Nephron (organoid): ENCODE measurements at regions not wholly inside any gene's neighbourhood (a gene's known extent, or its start where the extent isn't known, plus 50 kb on each side); places are given as distances from the start of the nearest gene placed in this dataset.

Source experiments
- H3K27ac Mint-ChIP-seq, 3 experiments: 2 replicates each; pipeline ENCODE4 v1.8.0; 2020; ENCODE audit warnings: mixed read lengths in 3 of 3, mild to moderate bottlenecking in 2 of 3, moderate library complexity in 1 of 3
- H3K27me3 Mint-ChIP-seq: 2 replicates; pipeline ENCODE4 v1.8.0; 2021; ENCODE audit warnings: low read depth, mild to moderate bottlenecking, moderate library complexity, mixed read lengths
- H3K36me3 Mint-ChIP-seq: 2 replicates; pipeline ENCODE4 v1.8.0; 2020; ENCODE audit warnings: low read depth, mixed read lengths
- H3K4me1 Mint-ChIP-seq: 2 replicates; pipeline ENCODE4 v1.8.0; 2020; ENCODE audit warnings: mixed read lengths
- H3K4me3 Mint-ChIP-seq, 3 experiments: 2 replicates each; pipeline ENCODE4 v1.8.0; 2020; ENCODE audit warnings: mild to moderate bottlenecking in 3 of 3, mixed read lengths in 3 of 3, moderate library complexity in 2 of 3
- H3K9me3 Mint-ChIP-seq: 2 replicates; pipeline ENCODE4 v1.8.0; 2020; ENCODE audit warnings: mixed read lengths
- CTCF ChIP-seq, 3 experiments: fragments of 200-600 bp; sonication (generic); IDR thresholded peaks; one replicate each; pipeline ENCODE4 v1.5.0; 2021; ENCODE audit warnings: antibody characterized with exemption in 3 of 3; ENCODE audit not compliant: unreplicated experiment in 3 of 3

- H3K9me3 Mint-ChIP-seq = no peaks in the 10 kb centered on the region
- H3K4me1 Mint-ChIP-seq = peaks cover 4% of the 10 kb centered on the region
- H3K27ac Mint-ChIP-seq = no peak overlapping the region
- no peak for TF ChIP-seq CTCF (IDR thresholded peaks at IDR 0.05; ENCODE audit: unreplicated experiment in 3 of 3)
- H3K36me3 Mint-ChIP-seq = no peaks in the 10 kb centered on the region
- no peak overlapping the region for H3K4me3 Mint-ChIP-seq
- peaks cover 15% of the 10 kb centered on the region for H3K27me3 Mint-ChIP-seq
These were observed 170.6 kb upstream of the PROX1 start for GRCh38 chr1:213817156-213817555.

GRCh38 chr1:213820362-213821149, 167.2 kb upstream of the PROX1 start:
- peaks cover 4% of the 10 kb centered on the region for H3K4me1 Mint-ChIP-seq
- H3K9me3 Mint-ChIP-seq = no peaks in the 10 kb centered on the region
- no peak overlapping the region for H3K4me3 Mint-ChIP-seq
- H3K27me3 Mint-ChIP-seq = no peaks in the 10 kb centered on the region
- no peak overlapping the region for H3K27ac Mint-ChIP-seq
- TF ChIP-seq CTCF (IDR thresholded peaks at IDR 0.05; ENCODE audit: unreplicated experiment in 3 of 3) = no peak
- H3K36me3 Mint-ChIP-seq = no peaks in the 10 kb centered on the region

- TF ChIP-seq CTCF (IDR thresholded peaks at IDR 0.05; ENCODE audit: unreplicated experiment in 3 of 3) = no peak
- Mint-ChIP-seq H3K9me3 (no peaks in the 10 kb centered on the region), H3K27ac (no peak overlapping the region), H3K27me3 (no peaks in the 10 kb centered on the region), H3K4me3 (no peak overlapping the region), H3K36me3 (no peaks in the 10 kb centered on the region), H3K4me1 (peaks cover 4% of the 10 kb centered on the region)
These were observed 166.4 kb upstream of the PROX1 start for GRCh38 chr1:213821175-213821942.

- Mint-ChIP-seq H3K4me1 (peaks cover 4% of the 10 kb centered on the region), H3K4me3 (no peak overlapping the region)
These were observed 165.8 kb upstream of the PROX1 start for GRCh38 chr1:213821943-213822334.

GRCh38 chr1:213826891-213827290, 160.9 kb upstream of the PROX1 start:
- no peaks in the 10 kb centered on the region for H3K27me3 Mint-ChIP-seq
- TF ChIP-seq CTCF (IDR thresholded peaks at IDR 0.05; ENCODE audit: unreplicated experiment in 3 of 3) = no peak
- H3K27ac Mint-ChIP-seq = peak overlapping the region; percentile 10 to 85 (median 80)
- no peak overlapping the region for H3K4me3 Mint-ChIP-seq
- peaks cover 4% of the 10 kb centered on the region for H3K9me3 Mint-ChIP-seq
- H3K4me1 Mint-ChIP-seq = no peaks in the 10 kb centered on the region
- no peaks in the 10 kb centered on the region for H3K36me3 Mint-ChIP-seq

More at GRCh38 chr1:213821943-213822334, 165.8 kb upstream of the PROX1 start:
- Mint-ChIP-seq H3K36me3 (no peaks in the 10 kb centered on the region), H3K9me3 (no peaks in the 10 kb centered on the region), H3K27me3 (no peaks in the 10 kb centered on the region), H3K27ac (no peak overlapping the region)
- TF ChIP-seq CTCF (IDR thresholded peaks at IDR 0.05; ENCODE audit: unreplicated experiment in 3 of 3) = no peak
